H1 (cell line): ENCODE measurements at regions not wholly inside any gene's neighbourhood (a gene's known extent, or its start where the extent isn't known, plus 50 kb on each side); places are given as distances from the start of the nearest gene placed in this dataset.

ENCODE experiments used
- CBX5 ChIP-seq: fragments of 300-800, 300-1000 bp; sonication (generic); IDR thresholded peaks from 2 replicates; pipeline ENCODE4 v1.7.1; 2016; ENCODE audit warnings: antibody characterized with exemption, low read length, low read depth
- CTCF ChIP-seq, 3 experiments: IDR thresholded peaks; 1 replicate in 2 of 3; 2 replicates in 1 of 3; pipeline versions ENCODE4 v1.5.1 to v1.6.1; 2011; ENCODE audit warnings: low read length in 3 of 3, mild to moderate bottlenecking in 3 of 3, inconsistent platforms in 2 of 3, low read depth in 1 of 3, moderate library complexity in 1 of 3; ENCODE audit not compliant: insufficient read depth in 1 of 3; ENCODE audit errors: control extremely low read depth in 1 of 3
- EGR1 ChIP-seq: IDR thresholded peaks from 2 replicates; pipeline ENCODE4 v1.6.1; 2011; ENCODE audit warnings: low read depth, low read length, borderline replicate concordance
- EZH2 ChIP-seq: fragments of 200-600 bp; sonication (generic); IDR thresholded peaks from 2 replicates; pipeline ENCODE4 v1.7.1; 2012; ENCODE audit warnings: low read depth, mild to moderate bottlenecking, moderate library complexity, low read length, inconsistent platforms; ENCODE audit not compliant: severe bottlenecking
- PHF8 ChIP-seq: fragments of 200-600 bp; sonication (generic); conservative IDR thresholded peaks from 2 replicates; pipeline ENCODE4 v1.7.1; 2012; ENCODE audit warnings: low read depth, mild to moderate bottlenecking, inconsistent platforms, low read length, moderate library complexity
- SUZ12 ChIP-seq: fragments of 200-600 bp; sonication (generic); IDR thresholded peaks from 2 replicates; pipeline ENCODE4 v1.6.1; 2012; ENCODE audit warnings: mild to moderate bottlenecking, inconsistent platforms, low read length, moderate library complexity, mixed read lengths
- TEAD4 ChIP-seq: IDR thresholded peaks from 2 replicates; pipeline ENCODE4 v1.6.1; 2012; ENCODE audit warnings: low read depth, low read length, inconsistent platforms, mixed read lengths

GRCh38 chrX:106249706-106250379, 81.7 kb downstream of the PWWP3B start:
- TF ChIP-seq CTCF (IDR thresholded peaks at IDR 0.05; ENCODE audit: control extremely low read depth in 1 of 3, insufficient read depth in 1 of 3, low read depth in 1 of 3, low read length in 3 of 3) (no peak), PHF8 (no peak), SUZ12 (no peak), TEAD4 (no peak), CBX5 (no peak), EZH2 (no peak), EGR1 (no peak)
